SK-N-MC (cell line): ENCODE measurements at regions not wholly inside any gene's neighbourhood (a gene's known extent, or its start where the extent isn't known, plus 50 kb on each side); places are given as distances from the start of the nearest gene placed in this dataset.

Source experiments
- DNase-seq: peaks from one replicate; pipeline ENCODE4 v3.0.0-alpha.2; 2011; ENCODE audit warnings: low read depth, low spot score
- H3K27ac ChIP-seq: fragments of 200-600 bp; sonication (generic); 2 replicates; pipeline ENCODE4 v1.5.1; 2016; ENCODE audit warnings: mixed run types
- H3K36me3 ChIP-seq: fragments of 200-600 bp; sonication (generic); 2 replicates; pipeline ENCODE4 v1.6.1; 2017; ENCODE audit warnings: antibody characterized with exemption, low read length, mixed read lengths; ENCODE audit not compliant: insufficient read depth
- H3K4me3 ChIP-seq: fragments of 200-600 bp; sonication (generic); 2 replicates; pipeline ENCODE4 v1.5.1; 2016
- H3K9ac ChIP-seq: fragments of 200-600 bp; sonication (generic); 2 replicates; pipeline ENCODE4 v1.8.0; 2017; ENCODE audit warnings: mixed run types, mixed read lengths; ENCODE audit not compliant: insufficient read length
- H3K9me3 ChIP-seq: fragments of 200-600 bp; sonication (generic); 2 replicates; pipeline ENCODE4 v1.6.1; 2017; ENCODE audit warnings: low read depth, mild to moderate bottlenecking, antibody characterized with exemption, low read length, moderate library complexity, mixed read lengths
- EZH2 ChIP-seq: fragments of 200-600 bp; sonication (generic); IDR thresholded peaks from one replicate; pipeline ENCODE4 v1.6.1; 2017; ENCODE audit warnings: antibody characterized with exemption
- FOXP2 ChIP-seq: optimal IDR thresholded peaks from 2 replicates; pipeline ENCODE3; 2011; ENCODE audit warnings: mild to moderate bottlenecking, moderate library complexity; ENCODE audit not compliant: insufficient read depth; ENCODE audit errors: extremely low read length, control extremely low read depth
- POLR2AphosphoS5 ChIP-seq: IDR thresholded peaks from 2 replicates; pipeline ENCODE4 v1.6.1; 2012; ENCODE audit warnings: mild to moderate bottlenecking, low read depth, low read length, borderline replicate concordance

DNA sequence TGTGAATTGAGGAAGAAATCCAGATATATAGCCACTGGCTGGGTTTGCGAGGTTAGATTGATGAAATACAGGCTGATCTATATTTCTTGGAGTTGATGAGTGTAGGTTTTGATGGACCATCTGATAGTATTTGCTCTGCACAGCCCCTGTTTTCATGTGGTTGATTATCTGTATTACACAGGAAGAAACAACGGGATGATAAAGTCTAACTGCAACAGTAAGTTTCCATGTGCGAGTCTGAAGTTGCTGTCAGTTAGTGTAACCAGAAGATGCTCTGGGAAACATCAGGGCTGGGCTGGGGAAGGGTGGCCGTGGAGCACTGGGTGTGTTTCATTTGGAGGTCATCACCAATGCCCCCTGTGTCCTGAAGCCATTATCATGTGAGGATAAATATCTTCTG, 148.4 kb upstream of the SFRP2 start:
- no peaks in the 10 kb centered on the region for H3K36me3 ChIP-seq
- DNase-seq = no peak
- H3K9me3 ChIP-seq = no peaks in the 10 kb centered on the region
- no peak overlapping the region for H3K27ac ChIP-seq
- no peak overlapping the region for H3K9ac ChIP-seq
- TF ChIP-seq POLR2AphosphoS5 (no peak), EZH2 (no peak), FOXP2 (no peak)
- H3K4me3 ChIP-seq = no peak overlapping the region

DNA sequence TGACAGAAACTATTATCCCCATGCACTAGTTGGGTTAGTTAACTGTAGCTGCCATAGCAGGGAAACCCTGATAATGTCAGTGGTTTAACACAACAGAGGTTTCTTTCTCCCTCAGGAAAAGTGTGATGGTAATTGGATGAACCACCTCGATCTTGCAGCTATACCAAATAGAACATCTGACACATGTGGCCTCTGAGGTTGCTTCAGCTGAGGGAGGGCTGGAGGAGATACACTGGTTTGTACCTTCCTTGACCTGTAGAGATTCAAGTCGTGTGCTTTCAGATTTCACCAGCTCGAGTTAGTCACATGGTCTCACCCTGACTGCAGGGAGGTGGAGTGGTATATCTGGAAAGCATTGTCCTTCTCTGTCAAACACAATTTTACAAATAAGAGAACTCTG, 147.2 kb upstream of the SFRP2 start:
- H3K36me3 ChIP-seq = no peaks in the 10 kb centered on the region
- TF ChIP-seq POLR2AphosphoS5 (no peak), EZH2 (no peak), FOXP2 (no peak)
- no peak overlapping the region for H3K27ac ChIP-seq
- H3K9me3 ChIP-seq = no peaks in the 10 kb centered on the region
- no peak overlapping the region for H3K9ac ChIP-seq
- DNase-seq = no peak
- no peak overlapping the region for H3K4me3 ChIP-seq

DNA sequence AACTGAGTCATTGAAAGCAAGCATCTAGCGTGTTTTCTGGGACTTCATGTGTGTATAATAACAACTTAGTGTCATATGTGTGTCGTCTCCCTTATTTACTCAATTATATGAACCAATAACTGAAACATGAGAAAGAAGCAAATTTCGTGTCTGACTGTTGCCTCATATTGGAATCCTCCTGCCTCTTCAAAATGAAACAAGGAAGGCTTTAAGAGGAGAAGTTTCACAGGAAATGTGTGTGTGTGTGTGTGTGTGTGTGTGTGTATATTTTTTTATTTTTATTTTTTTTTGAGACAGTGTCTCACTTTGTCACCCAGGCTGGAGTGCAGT, 145.8 kb upstream of the SFRP2 start:
- Histone ChIP-seq H3K27ac (no peak overlapping the region), H3K36me3 (no peaks in the 10 kb centered on the region), H3K9ac (no peak overlapping the region), H3K9me3 (no peaks in the 10 kb centered on the region), H3K4me3 (no peak overlapping the region)
- TF ChIP-seq FOXP2 = no peak
- no peak for TF ChIP-seq POLR2AphosphoS5
- TF ChIP-seq EZH2 = no peak
- DNase-seq = no peak

DNA sequence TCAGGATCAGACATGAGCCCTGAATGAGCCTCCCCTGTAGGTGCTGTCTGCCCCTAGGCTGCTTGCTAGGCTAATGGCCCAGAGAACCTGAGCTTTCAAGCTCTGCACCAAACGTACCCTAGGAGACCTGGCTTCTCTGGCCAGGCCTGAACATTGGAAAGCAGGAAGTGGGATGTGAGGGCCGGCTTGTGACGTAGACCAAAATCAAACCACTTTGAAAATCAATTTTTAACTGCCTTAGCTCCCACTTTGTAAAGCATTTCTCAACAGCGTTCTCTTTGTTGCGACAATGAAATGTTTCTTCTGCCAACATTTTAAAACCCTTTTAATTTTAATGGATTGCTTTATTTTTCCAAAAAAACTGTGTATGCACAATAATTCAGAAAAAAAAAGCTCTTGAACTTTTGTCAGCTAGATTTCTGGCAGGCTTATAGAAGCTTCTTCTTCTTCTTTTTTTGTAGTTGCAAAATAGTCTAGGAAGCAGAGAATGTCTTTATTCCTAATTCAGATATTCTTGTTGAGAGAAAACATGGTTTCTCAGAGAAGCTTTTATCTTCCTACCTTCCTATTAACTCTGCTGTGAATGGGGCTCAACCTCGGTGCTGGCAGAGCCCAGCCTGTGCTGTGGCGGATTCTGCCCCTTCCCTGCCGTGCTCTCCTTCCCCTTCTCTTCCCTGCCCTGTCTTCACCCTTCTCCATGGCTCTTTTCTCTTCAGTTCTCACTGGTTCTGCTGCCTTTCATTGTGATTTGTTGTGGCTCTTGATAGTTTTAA, 145.2 kb upstream of the SFRP2 start:
- Histone ChIP-seq H3K4me3 (no peak overlapping the region), H3K36me3 (no peaks in the 10 kb centered on the region), H3K9me3 (no peaks in the 10 kb centered on the region), H3K9ac (no peak overlapping the region), H3K27ac (no peak overlapping the region)
- no peak for TF ChIP-seq POLR2AphosphoS5
- no peak for TF ChIP-seq EZH2
- no peak for TF ChIP-seq FOXP2
- no peak for DNase-seq

DNA sequence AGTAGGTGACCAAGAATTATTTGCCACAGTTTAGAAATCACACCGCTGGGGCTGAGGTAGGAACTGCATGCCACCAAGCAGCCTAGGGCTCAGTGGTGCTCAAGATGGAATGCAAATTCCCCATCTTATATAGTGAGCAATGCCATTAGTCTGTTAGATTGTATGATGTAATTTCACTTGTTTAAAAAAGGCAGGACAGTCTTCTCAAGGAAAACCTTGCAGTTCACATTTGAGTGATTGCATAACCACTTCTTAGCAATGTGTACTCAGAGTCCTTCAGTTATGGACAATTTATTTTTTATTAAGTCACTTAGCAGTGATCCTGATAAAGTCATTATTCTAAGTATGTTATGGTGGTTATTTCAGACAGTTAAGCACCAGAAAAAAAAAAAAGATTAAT, 142.9 kb upstream of the SFRP2 start:
- no peak overlapping the region for H3K4me3 ChIP-seq
- H3K9ac ChIP-seq = no peak overlapping the region
- H3K27ac ChIP-seq = no peak overlapping the region
- TF ChIP-seq POLR2AphosphoS5 (no peak), EZH2 (no peak), FOXP2 (no peak)
- H3K9me3 ChIP-seq = no peaks in the 10 kb centered on the region
- no peaks in the 10 kb centered on the region for H3K36me3 ChIP-seq
- peak; percentile 5 for DNase-seq

DNA sequence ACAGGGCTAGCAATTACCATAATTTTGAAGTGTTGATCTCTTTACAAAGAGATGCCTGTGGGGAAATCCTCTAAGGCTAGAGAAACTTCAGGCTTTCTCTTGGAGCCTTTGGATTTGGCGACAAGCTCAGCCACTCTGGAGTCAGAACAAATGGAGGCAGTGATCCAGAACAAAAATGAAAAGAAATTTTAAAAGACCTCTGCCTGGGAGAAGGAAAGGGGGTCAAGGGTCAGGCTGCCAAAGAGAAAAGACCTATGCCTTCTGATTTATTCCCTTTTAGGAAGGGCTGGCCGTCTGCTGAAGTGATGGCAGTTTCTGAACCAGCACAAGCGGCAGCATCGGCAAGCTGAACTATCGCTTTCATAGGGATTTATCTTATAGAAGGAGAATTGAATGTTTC, 140.8 kb upstream of the SFRP2 start:
- H3K9me3 ChIP-seq = no peaks in the 10 kb centered on the region
- TF ChIP-seq POLR2AphosphoS5 (no peak), FOXP2 (no peak), EZH2 (no peak)
- H3K4me3 ChIP-seq = no peak overlapping the region
- no peaks in the 10 kb centered on the region for H3K36me3 ChIP-seq
- no peak overlapping the region for H3K27ac ChIP-seq
- no peak overlapping the region for H3K9ac ChIP-seq
- DNase-seq = no peak

DNA sequence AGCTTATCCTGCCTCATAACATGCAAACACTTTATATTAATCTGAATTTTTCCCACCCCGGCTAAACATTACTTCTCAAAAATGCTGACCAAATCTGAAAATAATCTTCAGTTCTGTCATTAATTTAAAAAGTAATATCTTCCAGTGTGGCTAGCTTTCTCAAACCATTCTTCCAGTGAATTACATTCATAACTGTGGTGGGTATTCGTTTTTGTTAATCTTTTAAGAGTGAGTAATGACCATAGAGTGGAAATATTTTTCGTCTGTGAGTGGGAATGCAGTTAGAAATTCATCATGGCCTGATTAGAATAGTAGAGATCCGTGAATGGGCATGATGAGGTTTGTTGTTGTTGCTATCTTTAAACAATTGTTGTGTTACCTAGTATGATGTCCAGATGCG, 138.6 kb upstream of the SFRP2 start:
- no peak overlapping the region for H3K4me3 ChIP-seq
- no peak overlapping the region for H3K9ac ChIP-seq
- H3K27ac ChIP-seq = no peak overlapping the region
- H3K36me3 ChIP-seq = no peaks in the 10 kb centered on the region
- TF ChIP-seq FOXP2 = no peak
- TF ChIP-seq POLR2AphosphoS5 = no peak
- no peak for TF ChIP-seq EZH2
- no peaks in the 10 kb centered on the region for H3K9me3 ChIP-seq
- no peak for DNase-seq

DNA sequence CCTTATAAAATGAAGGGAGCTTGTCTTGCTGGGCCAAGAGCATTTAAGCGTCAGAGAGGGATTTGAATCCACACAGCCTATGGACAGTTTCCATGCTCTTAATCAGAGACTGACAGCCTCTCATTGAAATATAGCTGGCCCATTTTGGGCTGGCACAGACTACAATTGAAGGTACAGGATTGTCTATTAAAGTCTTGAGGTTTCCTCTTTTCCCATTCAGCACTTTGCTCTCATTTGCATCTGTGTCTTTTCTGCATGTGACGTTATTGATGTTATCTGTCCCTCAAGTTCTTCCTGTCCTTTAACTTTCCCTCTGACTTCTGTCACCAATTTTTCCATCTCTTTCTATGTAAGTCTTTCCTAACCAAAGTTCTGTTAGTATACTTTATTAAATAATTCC, 133.3 kb upstream of the SFRP2 start:
- Histone ChIP-seq H3K9ac (no peak overlapping the region), H3K4me3 (no peak overlapping the region), H3K36me3 (no peaks in the 10 kb centered on the region), H3K9me3 (no peaks in the 10 kb centered on the region), H3K27ac (no peak overlapping the region)
- TF ChIP-seq POLR2AphosphoS5 (no peak), EZH2 (no peak), FOXP2 (no peak)
- no peak for DNase-seq

DNA sequence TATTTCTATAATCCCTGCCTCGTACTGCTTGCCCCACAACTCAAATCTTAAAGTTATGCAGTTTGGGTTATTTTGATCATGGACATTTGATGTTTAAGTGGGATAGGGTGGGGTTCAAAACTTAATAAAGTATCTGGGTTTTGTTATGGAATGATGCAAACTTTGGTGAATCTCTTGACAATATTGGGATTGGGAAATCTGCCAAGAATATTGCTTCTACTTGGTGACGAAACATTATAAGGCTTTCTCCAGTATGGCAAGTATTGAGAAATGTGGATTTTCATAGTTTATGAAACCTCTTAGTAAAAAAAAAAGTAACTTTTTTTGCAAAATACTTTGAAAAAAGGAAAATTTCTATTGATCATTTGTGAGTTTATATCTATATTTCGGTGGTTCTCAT, 130.8 kb upstream of the SFRP2 start:
- no peaks in the 10 kb centered on the region for H3K36me3 ChIP-seq
- no peaks in the 10 kb centered on the region for H3K9me3 ChIP-seq
- TF ChIP-seq POLR2AphosphoS5 (no peak), EZH2 (no peak), FOXP2 (no peak)
- H3K27ac ChIP-seq = no peak overlapping the region
- H3K4me3 ChIP-seq = no peak overlapping the region
- no peak overlapping the region for H3K9ac ChIP-seq
- peak; percentile 12 for DNase-seq
